WTC11 (cell line): ENCODE measurements at regions not wholly inside any gene's neighbourhood (a gene's known extent, or its start where the extent isn't known, plus 50 kb on each side); places are given as distances from the start of the nearest gene placed in this dataset.

Experiments
- ATF2 ChIP-seq: sonication (generic); formaldehyde crosslinking; IDR thresholded peaks from 2 replicates; pipeline ENCODE4 v1.8.1; 2022; ENCODE audit warnings: low read depth, missing genetic modification reagents, borderline replicate concordance
- CBFB ChIP-seq: sonication (generic); formaldehyde crosslinking; IDR thresholded peaks from 2 replicates; pipeline ENCODE4 v1.8.1; 2022; ENCODE audit warnings: mild to moderate bottlenecking, low read depth, missing genetic modification reagents
- FOXJ3 ChIP-seq: sonication (generic); formaldehyde crosslinking; IDR thresholded peaks from 2 replicates; pipeline ENCODE4 v1.9.0; 2021; ENCODE audit warnings: missing genetic modification reagents, mild to moderate bottlenecking, borderline replicate concordance
- JUN ChIP-seq: sonication (generic); formaldehyde crosslinking; IDR thresholded peaks from 2 replicates; pipeline ENCODE4 v1.8.0; 2023; ENCODE audit warnings: mild to moderate bottlenecking, missing genetic modification reagents
- NR1H2 ChIP-seq: sonication (generic); formaldehyde crosslinking; IDR thresholded peaks from 2 replicates; pipeline ENCODE4 v1.9.0; 2021; ENCODE audit warnings: mild to moderate bottlenecking, moderate library complexity, missing genetic modification reagents
- NR2C2 ChIP-seq: sonication (generic); formaldehyde crosslinking; IDR thresholded peaks from 2 replicates; pipeline ENCODE4 v1.8.0; 2022; ENCODE audit warnings: mild to moderate bottlenecking, missing genetic modification reagents
- TCF7 ChIP-seq: sonication (generic); formaldehyde crosslinking; IDR thresholded peaks from 2 replicates; pipeline ENCODE4 v1.8.0; 2022; ENCODE audit warnings: mild to moderate bottlenecking, low read depth, missing genetic modification reagents, moderate library complexity
- USF2 ChIP-seq: sonication (generic); formaldehyde crosslinking; IDR thresholded peaks from 2 replicates; pipeline ENCODE4 v1.8.1; 2023; ENCODE audit warnings: mild to moderate bottlenecking, missing genetic modification reagents, moderate library complexity
- ZBTB43 ChIP-seq: sonication (generic); formaldehyde crosslinking; IDR thresholded peaks from 2 replicates; pipeline ENCODE4 v1.8.1; 2023; ENCODE audit warnings: mild to moderate bottlenecking, missing genetic modification reagents
- ZNF317 ChIP-seq: sonication (generic); formaldehyde crosslinking; IDR thresholded peaks from 2 replicates; pipeline ENCODE4 v1.8.1; 2023; ENCODE audit warnings: low read depth, mild to moderate bottlenecking, moderate library complexity, missing genetic modification reagents, borderline replicate concordance
- TF ChIP-seq, protein P1 (sequence below): fragments of 200-600 bp; IDR thresholded peaks from 2 replicates; pipeline ENCODE4 v1.8.0; 2022; ENCODE audit warnings: antibody characterized with exemption
- TF ChIP-seq, protein P2 (sequence below): sonication (generic); formaldehyde crosslinking; IDR thresholded peaks from 2 replicates; pipeline ENCODE4 v1.8.0; 2022; ENCODE audit warnings: mild to moderate bottlenecking, missing genetic modification reagents

DNA sequence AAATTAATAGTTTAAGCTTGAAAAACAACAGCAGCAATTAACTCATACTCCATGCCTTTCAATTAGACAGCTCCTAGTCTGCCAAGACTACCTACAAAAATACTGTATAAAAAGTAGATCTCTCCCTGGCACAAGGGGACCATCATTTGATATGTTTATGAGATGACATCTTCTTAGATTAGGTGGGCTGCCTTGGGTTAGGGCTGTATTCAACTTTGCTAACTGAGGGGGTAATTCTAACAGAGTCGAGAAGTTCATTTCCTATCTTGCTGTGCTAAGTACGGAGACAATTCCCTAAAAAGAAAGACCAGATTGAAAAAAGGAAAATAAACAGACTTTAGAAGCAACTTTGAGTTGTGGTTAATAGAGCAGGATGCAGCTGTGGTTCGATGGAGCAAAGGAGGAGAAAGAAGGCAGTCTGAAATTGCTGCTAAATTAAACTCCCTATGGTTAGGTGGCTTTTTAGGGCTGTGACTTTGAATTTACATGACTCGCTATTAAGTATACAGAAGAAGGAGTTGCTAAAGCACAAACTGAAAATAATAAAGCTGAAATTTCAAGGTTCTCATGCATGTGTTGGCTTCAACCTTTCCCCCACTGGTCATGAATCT lies 75.4 kb downstream of the CDC7 start:
- TF ChIP-seq, protein P1, sequence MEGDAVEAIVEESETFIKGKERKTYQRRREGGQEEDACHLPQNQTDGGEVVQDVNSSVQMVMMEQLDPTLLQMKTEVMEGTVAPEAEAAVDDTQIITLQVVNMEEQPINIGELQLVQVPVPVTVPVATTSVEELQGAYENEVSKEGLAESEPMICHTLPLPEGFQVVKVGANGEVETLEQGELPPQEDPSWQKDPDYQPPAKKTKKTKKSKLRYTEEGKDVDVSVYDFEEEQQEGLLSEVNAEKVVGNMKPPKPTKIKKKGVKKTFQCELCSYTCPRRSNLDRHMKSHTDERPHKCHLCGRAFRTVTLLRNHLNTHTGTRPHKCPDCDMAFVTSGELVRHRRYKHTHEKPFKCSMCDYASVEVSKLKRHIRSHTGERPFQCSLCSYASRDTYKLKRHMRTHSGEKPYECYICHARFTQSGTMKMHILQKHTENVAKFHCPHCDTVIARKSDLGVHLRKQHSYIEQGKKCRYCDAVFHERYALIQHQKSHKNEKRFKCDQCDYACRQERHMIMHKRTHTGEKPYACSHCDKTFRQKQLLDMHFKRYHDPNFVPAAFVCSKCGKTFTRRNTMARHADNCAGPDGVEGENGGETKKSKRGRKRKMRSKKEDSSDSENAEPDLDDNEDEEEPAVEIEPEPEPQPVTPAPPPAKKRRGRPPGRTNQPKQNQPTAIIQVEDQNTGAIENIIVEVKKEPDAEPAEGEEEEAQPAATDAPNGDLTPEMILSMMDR: no peak
- TF ChIP-seq USF2 (CRISPR knock-in tag) (no peak), JUN (CRISPR knock-in tag) (no peak), ZBTB43 (no peak), ATF2 (no peak), FOXJ3 (CRISPR knock-in tag) (no peak), NR1H2 (no peak), TCF7 (no peak), ZNF317 (CRISPR knock-in tag) (no peak), NR2C2 (no peak), CBFB (no peak)
- TF ChIP-seq, protein P2, sequence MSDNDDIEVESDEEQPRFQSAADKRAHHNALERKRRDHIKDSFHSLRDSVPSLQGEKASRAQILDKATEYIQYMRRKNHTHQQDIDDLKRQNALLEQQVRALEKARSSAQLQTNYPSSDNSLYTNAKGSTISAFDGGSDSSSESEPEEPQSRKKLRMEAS (CRISPR knock-in tag): no peak
